Activated CD4-positive, alpha-beta T cell treated with anti-CD3 and anti-CD28 coated beads for 36 hours (primary cell): ENCODE measurements at regions not wholly inside any gene's neighbourhood (a gene's known extent, or its start where the extent isn't known, plus 50 kb on each side); places are given as distances from the start of the nearest gene placed in this dataset.
"Not testable (repeated sequence)": the region's sequence is repeated elsewhere in the genome, so short reads cannot be mapped to it uniquely, and the experiment has no call there.

ENCODE experiments used
- ATAC-seq: fragments of 200-7000 bp; cut with Tn5 transposase; one replicate; pipeline ENCODE4 v1.10.0; 2021; ENCODE audit warnings: mild to moderate bottlenecking, moderate library complexity
- CTCF ChIA-PET: fragments of 350-600 bp; sonication (Branson Sonifier 250); formaldehyde crosslinking; loops from one replicate; lab custom pipeline; 2021; ENCODE audit warnings: antibody characterized with exemption; lab: Charles Lee
- POLR2A ChIA-PET: fragments of 350-600 bp; sonication (Branson Sonifier 250); formaldehyde crosslinking; loops from one replicate; lab custom pipeline; 2021; ENCODE audit warnings: antibody characterized with exemption, inconsistent platforms; lab: Charles Lee
- DNase-seq: peaks from one replicate; pipeline ENCODE4 v3.0.0-alpha.2; 2020
- H3K27ac Mint-ChIP-seq: one replicate; pipeline ENCODE4 v1.8.0; 2021; ENCODE audit warnings: mixed read lengths
- H3K27me3 Mint-ChIP-seq: one replicate; pipeline ENCODE4 v1.8.0; 2021; ENCODE audit warnings: mixed read lengths
- H3K36me3 Mint-ChIP-seq: one replicate; pipeline ENCODE4 v1.8.0; 2021; ENCODE audit warnings: low read depth, mixed read lengths
- H3K4me1 Mint-ChIP-seq: one replicate; pipeline ENCODE4 v1.8.0; 2021; ENCODE audit warnings: mixed read lengths
- H3K4me3 Mint-ChIP-seq: one replicate; pipeline ENCODE4 v1.8.0; 2021; ENCODE audit warnings: mild to moderate bottlenecking, moderate library complexity, mixed read lengths
- H3K9me3 Mint-ChIP-seq: one replicate; pipeline ENCODE4 v1.8.0; 2021; ENCODE audit warnings: low read depth, mixed read lengths
- intact Hi-C, 2 experiments: fragments of 100-400 bp; cut with DNase I in 1 of 2; cut with micrococcal nuclease in 1 of 2; formaldehyde crosslinking; loops; one replicate each; pipeline versions ENCODE4 v1.14.2 to v1.15.1; 2022 to 2024; cut with DNase I, micrococcal nuclease

DNA sequence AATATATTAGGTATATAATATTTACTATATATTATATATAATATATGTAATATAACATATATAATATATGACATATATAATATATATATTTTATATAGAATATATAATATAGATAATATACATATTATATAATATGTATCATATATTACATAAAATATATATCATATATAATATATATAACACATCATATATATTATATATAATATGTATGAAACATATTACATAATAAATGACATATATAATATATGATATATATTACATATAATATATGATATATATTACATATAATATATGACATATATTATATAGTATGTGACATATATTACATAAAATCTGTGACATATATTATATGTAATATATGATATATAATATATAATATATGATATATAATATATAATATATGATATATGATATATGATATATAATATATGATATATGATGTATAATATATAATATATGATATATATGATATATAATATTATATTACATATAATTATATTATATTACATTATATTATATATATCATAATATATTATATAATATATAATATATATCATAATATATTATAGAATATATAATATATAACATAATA is 119.5 kb upstream of the RIMBP3 start:
- POLR2A ChIA-PET, result no interaction called here
- no peak overlapping the region for H3K4me3 Mint-ChIP-seq
- H3K27me3 Mint-ChIP-seq, result no peaks in the 10 kb centered on the region
- DNase-seq, result no peak
- ATAC-seq, result no peak
- CTCF ChIA-PET, result no interaction called here
- intact Hi-C loops, result no loop called here
- H3K4me1 Mint-ChIP-seq, result no peaks in the 10 kb centered on the region
- no peaks in the 10 kb centered on the region for H3K36me3 Mint-ChIP-seq
- H3K27ac Mint-ChIP-seq, result no peak overlapping the region
- peaks cover 2% of the 10 kb centered on the region for H3K9me3 Mint-ChIP-seq

DNA sequence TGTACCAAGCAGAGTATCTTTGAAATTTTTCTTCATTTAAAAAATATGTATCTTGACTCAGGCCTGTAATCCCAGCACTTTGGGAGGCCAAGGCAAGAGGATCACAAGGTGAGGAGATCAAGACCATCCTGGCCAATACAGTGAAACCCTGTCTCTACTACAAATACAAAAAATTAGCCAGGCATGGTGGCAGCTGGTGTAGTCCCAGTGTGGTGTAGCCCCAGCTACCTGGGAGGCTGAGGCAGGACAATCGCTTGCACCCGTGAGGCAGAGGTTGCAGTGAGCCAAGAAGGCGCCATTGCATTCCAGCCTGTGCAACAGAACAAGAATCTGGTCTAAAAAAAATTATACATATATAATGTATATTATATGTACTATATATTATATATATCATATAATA is 118.7 kb upstream of the RIMBP3 start:
- H3K36me3 Mint-ChIP-seq, CTCF ChIA-PET, H3K27me3 Mint-ChIP-seq, POLR2A ChIA-PET, intact Hi-C loops, H3K9me3 Mint-ChIP-seq, H3K4me3 Mint-ChIP-seq, H3K27ac Mint-ChIP-seq, H3K4me1 Mint-ChIP-seq: not testable (repeated sequence)
- DNase-seq, result peak; percentile 86
- ATAC-seq, result peak; percentile 97
